GM03348 (cell line): ENCODE measurements at regions not wholly inside any gene's neighbourhood (a gene's known extent, or its start where the extent isn't known, plus 50 kb on each side); places are given as distances from the start of the nearest gene placed in this dataset.

Experiments
- DNase-seq: peaks from one replicate; pipeline ENCODE4 v3.0.0; 2012; ENCODE audit warnings: low spot score

GRCh38 chr11:92317721-92318120 is 93.1 kb downstream of the FAT3 start:
- no peak for DNase-seq

GRCh38 chr11:92322225-92322624 is 97.6 kb downstream of the FAT3 start:
- DNase-seq, result peak; percentile 31

GRCh38 chr11:92324890-92325289 is 100.3 kb downstream of the FAT3 start:
- DNase-seq, result no peak

GRCh38 chr11:92325416-92325815 is 100.8 kb downstream of the FAT3 start:
- no peak for DNase-seq

GRCh38 chr11:92329137-92329536 is 104.5 kb downstream of the FAT3 start:
- DNase-seq, result no peak

GRCh38 chr11:92329646-92330045 is 105.0 kb downstream of the FAT3 start:
- peak; percentile 51 for DNase-seq

GRCh38 chr11:92330114-92330513 is 105.5 kb downstream of the FAT3 start:
- no peak for DNase-seq

- peak; percentile 77 for DNase-seq
Measured at GRCh38 chr11:92332986-92333385, 108.4 kb downstream of the FAT3 start.

GRCh38 chr11:92340839-92341238 is 116.2 kb downstream of the FAT3 start:
- DNase-seq, result peak; percentile 16

- no peak for DNase-seq
Measured at GRCh38 chr11:92342034-92342720, 117.6 kb downstream of the FAT3 start.

- DNase-seq, result no peak
Measured at GRCh38 chr11:92342886-92343285, 118.3 kb downstream of the FAT3 start.

GRCh38 chr11:92346220-92346619 is 121.6 kb downstream of the FAT3 start:
- no peak for DNase-seq

GRCh38 chr11:92347454-92347853 is 122.8 kb downstream of the FAT3 start:
- no peak for DNase-seq

- DNase-seq, result no peak
Measured at GRCh38 chr11:92349486-92350156, 125.0 kb downstream of the FAT3 start.

- DNase-seq, result no peak
Measured at GRCh38 chr11:92357344-92357743, 132.7 kb downstream of the FAT3 start.

GRCh38 chr11:92357841-92358240 is 133.2 kb downstream of the FAT3 start:
- no peak for DNase-seq

- no peak for DNase-seq
Measured at GRCh38 chr11:92361551-92361950, 136.9 kb downstream of the FAT3 start.

- no peak for DNase-seq
Measured at GRCh38 chr11:92362989-92363388, 138.4 kb downstream of the FAT3 start.

GRCh38 chr11:92364177-92364576 is 139.6 kb downstream of the FAT3 start:
- DNase-seq, result no peak

GRCh38 chr11:92376146-92376599 is 151.6 kb downstream of the FAT3 start:
- peak; percentile 41 for DNase-seq

GRCh38 chr11:92376680-92377079 is 152.1 kb downstream of the FAT3 start:
- DNase-seq, result no peak

GRCh38 chr11:92380882-92381281 is 156.3 kb downstream of the FAT3 start:
- peak; percentile 71 for DNase-seq

- no peak for DNase-seq
Measured at GRCh38 chr11:92382311-92382710, 157.7 kb downstream of the FAT3 start.

- peak; percentile 55 for DNase-seq
Measured at GRCh38 chr11:92383430-92383829, 158.8 kb downstream of the FAT3 start.
